ENCODE measurements at regions not wholly inside any gene's neighbourhood (a gene's known extent, or its start where the extent isn't known, plus 50 kb on each side); places are given as distances from the start of the nearest gene placed in this dataset.

DNA sequence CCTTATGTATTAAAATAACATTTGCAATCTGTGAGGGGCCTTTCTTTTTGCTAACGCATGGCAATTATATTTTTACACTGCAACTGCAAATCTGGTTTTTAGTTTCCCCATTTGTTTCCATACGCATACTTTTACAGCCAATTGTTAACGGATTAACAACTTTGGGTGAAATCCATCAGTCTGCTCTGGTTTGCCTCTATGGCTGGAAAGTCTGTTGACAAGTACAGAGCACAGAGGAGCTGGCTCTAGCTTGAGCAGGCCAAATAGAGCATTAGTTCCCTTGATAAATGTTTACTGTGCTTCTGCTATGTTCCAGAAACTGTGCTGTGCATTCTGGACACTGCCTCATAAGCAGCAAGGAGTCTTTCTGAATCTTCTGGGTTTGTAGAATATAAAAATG, 400.4 kb upstream of the KIF2A start:
- DNase-seq = no peak

- no peak for DNase-seq
Observed at GRCh38 chr5:61906820-61907219, 399.2 kb upstream of the KIF2A start.

GRCh38 chr5:61907995-61908394, 398.0 kb upstream of the KIF2A start:
- no peak for DNase-seq

DNA sequence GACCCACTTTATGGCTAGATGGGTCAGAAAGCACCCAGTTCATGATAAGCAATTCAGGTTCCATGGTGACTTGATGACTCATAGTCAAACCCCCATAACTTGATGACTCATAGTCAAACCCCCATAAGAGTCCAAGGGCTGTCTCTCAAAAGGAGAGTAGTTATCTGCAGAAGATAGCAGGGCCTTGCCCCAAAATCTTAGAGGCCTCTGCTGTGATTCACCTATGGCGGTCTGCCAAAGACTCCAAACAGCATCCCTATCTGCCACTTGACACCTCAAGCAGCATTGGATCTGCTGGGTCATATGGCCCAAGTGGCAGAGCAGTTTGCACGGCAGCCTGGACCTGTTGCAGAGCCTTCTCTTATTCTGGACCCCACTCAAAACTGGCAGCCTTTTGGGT, 395.2 kb upstream of the KIF2A start:
- DNase-seq = no peak

- no peak for DNase-seq
Observed at GRCh38 chr5:61912559-61912958, 393.4 kb upstream of the KIF2A start.

GRCh38 chr5:61915646-61916045, 390.4 kb upstream of the KIF2A start:
- no peak for DNase-seq

GRCh38 chr5:61916621-61917620, 389.1 kb upstream of the KIF2A start:
- no peak for DNase-seq

GRCh38 chr5:61918611-61919010, 387.4 kb upstream of the KIF2A start:
- DNase-seq = no peak

DNA sequence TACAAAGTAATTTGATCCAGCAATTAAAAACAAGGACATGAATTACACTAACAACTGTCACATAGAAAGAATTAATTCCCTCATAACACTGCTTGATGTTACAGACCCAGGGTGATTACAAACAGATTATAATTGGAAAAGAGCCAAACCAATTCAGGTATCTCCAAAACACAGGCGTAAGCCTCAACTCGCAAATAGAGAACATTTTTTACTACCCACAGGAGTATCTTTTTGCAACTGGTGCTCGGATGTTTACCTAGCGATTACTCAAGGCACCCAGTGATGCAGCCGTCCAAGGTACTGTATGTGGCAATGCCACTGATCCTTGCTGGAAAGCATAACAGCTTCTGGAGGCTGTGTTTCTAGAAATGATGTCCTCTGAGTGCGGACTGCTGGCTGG, 386.1 kb upstream of the KIF2A start:
- DNase-seq = no peak

DNA sequence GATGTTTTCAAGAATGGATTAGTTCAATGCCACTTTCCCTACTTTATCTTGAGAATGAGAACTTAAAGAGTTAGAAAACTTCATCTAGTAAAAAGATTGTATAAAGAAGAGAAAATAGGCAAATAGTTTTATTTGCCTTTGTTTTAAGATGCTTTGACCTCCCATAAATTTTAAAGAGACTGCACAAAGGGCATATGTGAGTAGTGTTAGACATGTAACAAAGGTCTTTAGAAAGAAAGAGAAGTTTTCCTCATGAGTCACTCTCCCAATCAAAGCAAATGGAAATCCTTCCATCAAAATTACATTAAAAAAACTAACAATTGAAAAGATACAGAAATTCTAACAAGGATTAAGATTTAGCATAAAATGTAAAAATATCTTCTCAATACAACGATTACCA, 381.8 kb upstream of the KIF2A start:
- DNase-seq = no peak

DNA sequence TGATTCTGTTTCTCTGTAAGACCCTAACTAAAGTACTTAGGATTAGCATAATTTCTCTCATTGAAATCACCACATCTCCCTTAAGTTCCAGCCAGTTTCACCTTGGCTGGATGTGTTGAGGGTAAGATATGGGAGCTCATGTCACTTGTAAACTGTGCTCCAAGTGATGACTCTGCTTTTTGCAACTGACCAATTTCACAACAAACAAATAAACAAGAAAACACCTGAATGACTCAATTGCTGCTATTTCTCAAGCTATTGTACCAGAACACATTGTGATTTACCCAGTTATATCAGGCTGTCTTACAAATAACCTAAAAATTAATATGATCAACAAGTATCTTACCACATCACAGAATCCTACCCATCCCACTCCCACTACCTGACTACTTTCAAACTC, 379.1 kb upstream of the KIF2A start:
- DNase-seq = no peak

DNA sequence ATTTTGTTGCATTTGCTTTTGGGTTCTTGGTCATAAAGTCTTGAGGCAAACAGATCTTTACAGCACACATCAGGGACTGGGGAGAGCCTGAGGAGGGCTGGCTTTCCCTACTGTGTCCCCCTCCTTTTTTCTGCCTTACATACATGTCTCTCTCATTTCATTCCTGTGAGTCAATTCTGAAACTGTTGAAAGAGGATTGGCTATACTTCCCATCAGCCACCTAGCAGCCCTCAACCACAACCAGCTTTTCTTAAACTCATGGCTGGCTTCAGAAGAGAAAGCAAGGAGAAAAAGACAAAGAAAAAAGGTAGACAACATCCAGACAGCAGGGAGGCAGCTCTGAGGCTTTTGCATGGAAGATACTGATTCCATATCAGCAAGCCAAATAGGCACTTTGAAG, 374.8 kb upstream of the KIF2A start:
- DNase-seq = no peak

GRCh38 chr5:61933787-61934626, 372.0 kb upstream of the KIF2A start:
- DNase-seq = peak; percentile 10 to 50 (median 37)

DNA sequence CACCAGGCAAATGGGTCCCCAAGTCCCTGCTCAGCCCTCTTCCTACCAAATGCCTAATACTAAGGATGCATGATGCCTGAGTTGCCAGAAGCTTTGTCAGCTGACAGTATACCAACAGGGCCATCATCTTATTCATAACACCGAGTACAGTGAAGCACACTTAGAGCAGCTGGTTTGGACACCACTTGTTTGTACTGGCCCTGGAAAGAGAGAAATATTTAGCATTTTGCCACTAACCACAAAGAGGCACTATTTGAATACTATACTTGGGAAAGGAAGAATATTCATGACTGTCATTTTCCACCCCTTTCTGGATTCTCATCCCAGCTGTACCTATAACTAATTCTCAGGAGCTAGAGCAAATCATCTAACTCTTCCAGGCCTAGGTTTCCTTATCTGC, 364.4 kb upstream of the KIF2A start:
- DNase-seq = no peak

GRCh38 chr5:61942462-61943049, 363.4 kb upstream of the KIF2A start:
- no peak for DNase-seq

GRCh38 chr5:61943713-61944112, 362.3 kb upstream of the KIF2A start:
- DNase-seq = no peak

DNA sequence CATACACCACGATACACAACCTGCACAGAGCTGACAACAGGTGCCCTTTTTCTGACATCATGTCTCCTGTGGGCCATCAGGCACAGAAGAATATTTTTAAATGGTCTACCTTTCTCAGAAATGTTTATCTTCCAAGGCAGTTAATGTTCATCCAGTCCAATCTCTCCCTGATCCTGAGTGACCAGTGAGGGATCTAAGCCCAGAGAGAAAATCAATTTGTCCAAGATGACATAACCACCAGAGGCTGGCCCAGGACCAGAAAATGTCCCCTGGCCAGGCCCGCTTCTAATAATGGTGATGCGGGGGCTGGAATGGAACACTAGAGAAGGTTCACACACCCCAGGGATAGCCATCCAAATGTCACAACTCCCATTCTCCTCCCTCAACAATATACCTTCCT, 357.9 kb upstream of the KIF2A start:
- no peak for DNase-seq

DNA sequence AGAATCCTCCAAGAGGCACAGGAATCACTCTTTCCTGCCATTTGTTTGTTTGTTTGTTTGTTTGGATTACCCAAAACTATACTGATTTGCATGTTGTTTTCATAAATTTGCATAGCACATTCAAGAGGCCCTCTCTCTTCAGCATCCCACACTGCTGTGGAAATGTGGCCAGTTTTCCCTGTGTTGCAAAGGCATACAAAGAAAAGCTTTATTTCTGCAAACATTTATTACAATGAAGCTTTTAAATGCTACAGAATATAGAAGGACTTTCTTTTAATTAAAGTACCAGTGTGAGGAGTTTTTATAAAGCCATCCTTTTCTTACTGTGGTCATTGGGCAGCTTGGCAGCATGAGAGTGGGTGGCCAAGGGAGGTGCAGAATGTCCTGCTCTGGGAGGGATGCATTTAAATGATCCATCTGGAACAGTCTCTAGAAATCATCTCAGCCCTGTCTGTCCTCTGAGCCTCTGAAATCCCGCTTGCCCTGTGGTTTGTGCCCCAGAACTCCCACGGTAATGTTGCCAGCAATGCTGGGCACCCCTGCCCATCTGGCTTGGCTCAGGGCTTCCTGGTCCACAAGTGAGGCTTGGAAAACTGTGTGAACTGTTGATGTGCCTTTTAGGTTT, 356.8 kb upstream of the KIF2A start:
- DNase-seq = no peak

DNA sequence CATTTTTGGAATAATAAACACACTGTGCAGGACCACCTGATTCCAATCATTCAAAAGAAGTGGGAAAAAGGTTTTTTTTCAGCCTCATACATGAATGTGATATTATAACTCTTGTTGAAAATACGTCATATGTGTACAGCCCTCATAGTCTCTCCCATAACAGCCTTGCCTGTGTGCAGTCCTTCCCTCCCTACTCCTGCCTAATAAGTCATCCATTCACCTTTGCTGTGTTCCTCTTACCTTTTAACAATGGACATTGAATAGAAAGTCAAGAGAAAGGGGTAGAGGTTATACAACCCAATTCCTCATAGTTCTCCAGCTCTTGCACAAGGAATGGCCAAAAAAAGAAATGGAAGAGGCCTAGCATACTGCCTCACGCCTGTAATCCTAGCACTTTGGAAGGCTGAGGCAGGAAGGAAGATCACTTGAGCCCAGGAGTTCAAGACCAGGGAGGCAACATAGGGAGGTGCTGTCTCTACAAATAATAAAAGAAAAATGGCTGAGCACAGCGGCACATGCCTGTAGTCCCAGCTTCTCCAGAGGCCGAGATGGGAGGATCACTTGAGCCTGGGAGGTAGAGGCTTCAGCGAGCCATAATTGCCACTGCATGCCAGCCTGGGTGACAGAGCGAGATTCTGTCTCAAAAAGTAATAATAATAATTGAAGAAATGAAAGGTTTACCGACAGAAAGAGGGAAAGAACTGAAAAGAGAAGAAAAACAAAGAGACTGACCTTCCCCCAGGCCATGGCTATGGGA, 356.1 kb upstream of the KIF2A start:
- no peak for DNase-seq

DNA sequence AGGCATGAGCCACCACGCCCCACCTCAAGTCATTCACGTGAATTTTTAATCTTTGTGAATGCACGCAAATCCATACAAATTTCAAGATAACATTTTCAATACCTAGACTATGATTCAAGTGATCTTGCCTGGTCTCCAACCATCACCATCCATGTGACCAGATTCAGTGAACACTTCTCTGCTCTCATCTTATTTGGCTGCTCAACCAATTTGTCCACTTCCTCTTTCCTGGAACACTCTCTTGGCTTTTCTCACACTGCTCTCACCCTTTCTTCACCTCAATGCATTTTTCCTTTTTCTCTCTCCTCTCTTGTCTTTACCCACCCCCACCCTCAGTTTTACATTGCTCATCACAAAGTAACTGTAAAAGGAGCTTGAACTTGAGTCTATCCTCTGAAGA, 354.7 kb upstream of the KIF2A start:
- no peak for DNase-seq

- DNase-seq = no peak
Observed at GRCh38 chr5:61953913-61954312, 352.1 kb upstream of the KIF2A start.

Data from muscle of back (tissue), 3 donors.